Tibial artery (tissue), 4 donors: ENCODE measurements at regions not wholly inside any gene's neighbourhood (a gene's known extent, or its start where the extent isn't known, plus 50 kb on each side); places are given as distances from the start of the nearest gene placed in this dataset.
A peak's percentile ranks its signal among the peaks of the same experiment; 100 is the strongest.

Experiments used
- DNase-seq, 2 donors: peaks; one replicate each; pipeline ENCODE4 v3.0.0-alpha.2; 2019
- H3K27ac ChIP-seq, 2 donors: fragments of 200-600 bp; sonication (generic) in 1 of 2; 1 replicate in 1 of 2; 2 replicates in 1 of 2; pipeline ENCODE4 v1.5.1; 2018 to 2019; ENCODE audit warnings: mild to moderate bottlenecking in 1 of 2
- H3K27me3 ChIP-seq, 2 donors: fragments of 200-600 bp; sonication (generic) in 1 of 2; one replicate each; pipeline versions ENCODE4 v1.5.1 to v1.6.0; 2016 to 2019
- H3K36me3 ChIP-seq, 3 donors: fragments of 200-600 bp; sonication (generic) in 2 of 3; one replicate each; pipeline ENCODE4 v1.5.1; 2016 to 2019; ENCODE audit warnings: mild to moderate bottlenecking in 2 of 3
- H3K4me1 ChIP-seq, 4 donors: fragments of 200-600 bp; sonication (generic) in 2 of 4; 1 replicate in 3 of 4; 2 replicates in 1 of 4; pipeline ENCODE4 v1.5.1; 2016 to 2019
- H3K4me3 ChIP-seq, 2 donors: fragments of 200-600 bp; sonication (generic) in 1 of 2; 1 replicate in 1 of 2; 2 replicates in 1 of 2; pipeline ENCODE4 v1.5.1; 2018 to 2019; ENCODE audit warnings: mild to moderate bottlenecking in 2 of 2
- H3K9me3 ChIP-seq, 3 donors: fragments of 200-600 bp; sonication (generic) in 1 of 3; one replicate each; pipeline ENCODE4 v1.5.1; 2016 to 2019
- CTCF ChIP-seq, 2 experiments: fragments of 200-600 bp in 1 of 2; fragments of 450-650 bp in 1 of 2; IDR thresholded peaks; one replicate each; pipeline ENCODE4 v1.5.1; 2017 to 2019; ENCODE audit warnings: antibody characterized with exemption in 2 of 2, mild to moderate bottlenecking in 1 of 2, moderate library complexity in 1 of 2
- intact Hi-C: fragments of 100-400 bp; cut with DNase I; formaldehyde crosslinking; loops from one replicate; pipeline ENCODE4 v1.15.0; 2023; ENCODE audit warnings: low total_unique reads

DNA sequence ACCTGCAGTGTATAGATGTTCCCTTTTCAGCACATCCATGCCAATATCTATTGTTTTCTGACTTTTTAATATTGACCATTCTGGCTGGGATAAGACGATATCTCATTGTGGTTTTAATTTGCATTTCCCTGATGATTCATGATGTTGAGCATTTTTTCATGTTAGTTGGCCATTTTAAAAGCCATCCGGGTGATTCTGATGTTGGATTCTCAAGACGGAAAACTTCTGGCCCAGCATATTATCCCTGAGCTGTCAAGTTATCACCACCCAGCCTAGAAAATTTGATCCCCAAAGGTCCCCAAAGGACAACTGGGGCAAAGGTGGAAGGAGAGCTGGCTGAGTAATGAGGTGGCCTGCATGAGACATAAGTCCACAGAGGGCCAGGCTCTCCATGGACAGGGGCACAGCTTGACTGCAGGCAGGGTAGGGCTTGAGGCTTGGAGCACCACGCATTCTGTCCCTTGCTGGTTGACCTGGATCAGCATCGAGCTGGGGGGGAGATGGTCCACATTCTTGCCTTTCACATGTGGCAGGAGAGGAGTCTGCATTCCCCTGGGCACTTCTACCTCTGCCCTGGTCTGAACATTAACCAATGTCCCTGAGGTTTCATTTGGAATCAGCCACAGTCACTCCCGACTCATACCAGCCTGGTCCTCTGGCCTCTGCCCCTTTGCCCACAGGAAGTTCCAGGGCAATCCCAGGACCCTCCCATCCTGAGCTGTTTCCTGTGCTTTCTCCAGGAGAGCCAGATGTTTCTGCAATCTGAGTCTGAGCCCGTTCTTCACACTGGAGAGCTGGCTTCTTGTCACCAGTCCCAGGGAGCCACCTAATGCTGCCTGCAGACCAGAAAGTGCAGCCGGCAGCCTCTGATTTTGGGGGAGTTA lies 69.2 kb downstream of the ISG20 start:
- TF ChIP-seq CTCF (IDR thresholded peaks at IDR 0.05), result no peak
- Histone ChIP-seq H3K4me3 (no peak overlapping the region), H3K36me3 (no peaks in the 10 kb centered on the region), H3K9me3 (no peaks in the 10 kb centered on the region), H3K4me1 (peaks cover 0 to 38% (median 20%) of the 10 kb centered on the region in 4 donors), H3K27me3 (no peaks in the 10 kb centered on the region), H3K27ac (peak overlapping the region; percentile 29 to 47)
- intact Hi-C loops, result loop anchor here (5.0 kb wide), 1 partner anchor 51 kb away; no protein-coding TSS in a partner anchor
- DNase-seq, result peak in 1 of 2 donors; percentile 52

- Histone ChIP-seq H3K27ac (peak overlapping the region; percentile 29 to 47), H3K36me3 (no peaks in the 10 kb centered on the region), H3K4me3 (no peak overlapping the region), H3K4me1 (peaks cover 0 to 38% (median 20%) of the 10 kb centered on the region in 4 donors), H3K27me3 (no peaks in the 10 kb centered on the region), H3K9me3 (no peaks in the 10 kb centered on the region)
- intact Hi-C loops, result loop anchor here (5.0 kb wide), 1 partner anchor 51 kb away; no protein-coding TSS in a partner anchor
- DNase-seq, result peak in 1 of 2 donors; percentile 43
- no peak for TF ChIP-seq CTCF (IDR thresholded peaks at IDR 0.05)
These were observed 69.8 kb downstream of the ISG20 start for GRCh38 chr15:88708655-88709054.

- no peak for TF ChIP-seq CTCF (IDR thresholded peaks at IDR 0.05)
- intact Hi-C loops, result no loop called here
- peak in 1 of 2 donors; percentile 25 for DNase-seq
These were observed 71.4 kb downstream of the ISG20 start for GRCh38 chr15:88710027-88710715.

DNA sequence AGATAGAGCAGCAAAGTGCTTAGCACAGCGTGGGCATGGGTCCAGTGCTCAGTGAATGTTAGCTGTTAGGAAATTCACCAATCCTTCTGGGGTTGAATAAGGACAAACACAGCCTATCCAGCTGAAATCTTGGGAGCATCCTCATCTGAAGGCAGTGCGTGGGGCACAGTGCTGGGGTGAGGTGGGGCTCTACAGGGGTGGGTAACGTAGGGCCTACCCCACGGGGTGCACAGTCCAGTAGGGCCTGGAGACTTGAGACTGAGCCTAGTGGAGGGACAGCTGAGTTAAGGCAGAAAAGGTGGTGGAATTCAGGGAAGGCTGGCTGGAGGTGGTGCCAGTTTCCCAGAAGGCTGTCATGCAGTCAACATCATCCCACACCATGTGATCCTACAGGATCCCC lies 73.0 kb downstream of the ISG20 start:
- Histone ChIP-seq H3K27me3 (no peaks in the 10 kb centered on the region), H3K4me1 (peaks cover 0 to 24% (median 9%) of the 10 kb centered on the region in 4 donors), H3K4me3 (no peak overlapping the region), H3K27ac (no peak overlapping the region), H3K36me3 (no peaks in the 10 kb centered on the region), H3K9me3 (no peaks in the 10 kb centered on the region)
- no peak for TF ChIP-seq CTCF (IDR thresholded peaks at IDR 0.05)
- intact Hi-C loops, result no loop called here
- DNase-seq, result peak in 1 of 2 donors; percentile 29

More at GRCh38 chr15:88710027-88710715, 71.4 kb downstream of the ISG20 start:
- Histone ChIP-seq H3K9me3 (no peaks in the 10 kb centered on the region), H3K4me3 (no peak overlapping the region), H3K4me1 (peaks cover 0 to 33% (median 16%) of the 10 kb centered on the region in 4 donors), H3K36me3 (no peaks in the 10 kb centered on the region), H3K27ac (no peak overlapping the region), H3K27me3 (no peaks in the 10 kb centered on the region)

DNA sequence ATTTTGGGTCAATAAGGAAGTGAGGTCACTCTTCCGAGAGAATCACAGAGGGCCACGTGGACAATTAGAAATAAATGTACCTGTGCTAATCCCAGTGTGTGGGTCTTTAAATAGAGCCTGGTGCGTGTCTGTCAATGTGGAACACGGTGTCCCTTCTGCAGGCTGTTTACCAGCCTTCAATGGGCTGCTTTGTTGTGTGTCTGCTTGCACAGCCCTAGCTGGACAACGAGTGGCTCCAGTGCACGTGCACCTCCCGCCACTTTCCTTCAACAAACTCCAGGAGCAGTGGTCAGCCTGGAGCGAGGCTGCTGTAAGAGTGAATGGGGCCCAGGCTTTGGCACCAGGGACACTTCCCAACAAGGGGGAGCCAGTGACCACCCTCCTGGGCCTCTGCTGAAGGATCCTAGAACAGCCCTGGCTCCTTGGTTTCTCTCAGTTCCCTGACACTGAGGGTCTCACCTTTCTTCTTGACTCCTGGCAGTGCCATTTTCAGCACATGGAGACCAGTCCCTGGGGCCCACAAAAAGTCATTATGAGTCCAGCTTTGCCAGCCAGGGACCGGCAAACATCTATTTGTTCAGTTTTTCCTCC lies 76.1 kb downstream of the ISG20 start:
- no peak for DNase-seq
- no peak overlapping the region for H3K27ac ChIP-seq
- intact Hi-C loops, result no loop called here
- H3K4me3 ChIP-seq, result no peak overlapping the region
- H3K27me3 ChIP-seq, result no peaks in the 10 kb centered on the region
- H3K36me3 ChIP-seq, result no peaks in the 10 kb centered on the region
- H3K9me3 ChIP-seq, result no peaks in the 10 kb centered on the region
- no peak for TF ChIP-seq CTCF (IDR thresholded peaks at IDR 0.05)
- peaks cover 0 to 26% (median 10%) of the 10 kb centered on the region in 4 donors for H3K4me1 ChIP-seq
